Mesothelial cell of epicardium (in vitro differentiated cells): ENCODE measurements at regions not wholly inside any gene's neighbourhood (a gene's known extent, or its start where the extent isn't known, plus 50 kb on each side); places are given as distances from the start of the nearest gene placed in this dataset.

Source experiments
- DNase-seq, 2 experiments: peaks; one replicate each; pipeline ENCODE4 v3.0.0; 2021; ENCODE audit warnings: low spot score in 2 of 2; ENCODE audit not compliant: unreplicated experiment in 2 of 2
- H3K27ac Mint-ChIP-seq: 2 replicates; pipeline ENCODE4 v1.8.0; 2021; ENCODE audit warnings: mixed read lengths
- H3K27me3 Mint-ChIP-seq: 2 replicates; pipeline ENCODE4 v1.8.0; 2021; ENCODE audit warnings: low read depth, mixed read lengths
- H3K36me3 Mint-ChIP-seq: 2 replicates; pipeline ENCODE4 v1.8.0; 2021; ENCODE audit warnings: mixed read lengths
- H3K4me1 Mint-ChIP-seq: 2 replicates; pipeline ENCODE4 v1.8.0; 2021; ENCODE audit warnings: mixed read lengths
- H3K4me3 Mint-ChIP-seq: 2 replicates; pipeline ENCODE4 v1.8.0; 2021; ENCODE audit warnings: mild to moderate bottlenecking, moderate library complexity, mixed read lengths
- H3K9me3 Mint-ChIP-seq: 2 replicates; pipeline ENCODE4 v1.8.0; 2021; ENCODE audit warnings: mixed read lengths
- CTCF ChIP-seq: fragments of 200-600 bp; sonication (generic); IDR thresholded peaks from one replicate; pipeline ENCODE4 v1.5.0; 2021; ENCODE audit warnings: antibody characterized with exemption; ENCODE audit not compliant: unreplicated experiment

GRCh38 chr17:55634702-55635101 lies 88.0 kb downstream of the TMEM100 start:
- H3K36me3 Mint-ChIP-seq: no peaks in the 10 kb centered on the region
- no peak for DNase-seq
- H3K4me3 Mint-ChIP-seq: no peak overlapping the region
- H3K27ac Mint-ChIP-seq: no peak overlapping the region
- peaks cover 12% of the 10 kb centered on the region for H3K4me1 Mint-ChIP-seq
- H3K9me3 Mint-ChIP-seq: no peaks in the 10 kb centered on the region
- no peak for TF ChIP-seq CTCF
- no peaks in the 10 kb centered on the region for H3K27me3 Mint-ChIP-seq

- TF ChIP-seq CTCF: no peak
- H3K27ac Mint-ChIP-seq: no peak overlapping the region
- H3K27me3 Mint-ChIP-seq: no peaks in the 10 kb centered on the region
- DNase-seq: no peak
- no peaks in the 10 kb centered on the region for H3K36me3 Mint-ChIP-seq
- H3K9me3 Mint-ChIP-seq: peaks cover 3% of the 10 kb centered on the region
- H3K4me3 Mint-ChIP-seq: no peak overlapping the region
- H3K4me1 Mint-ChIP-seq: peaks cover 12% of the 10 kb centered on the region
Measured at GRCh38 chr17:55632893-55633292, 89.8 kb downstream of the TMEM100 start.

- Mint-ChIP-seq H3K9me3 (peaks cover 4% of the 10 kb centered on the region), H3K36me3 (no peaks in the 10 kb centered on the region), H3K4me1 (peaks cover 12% of the 10 kb centered on the region), H3K4me3 (no peak overlapping the region), H3K27me3 (no peaks in the 10 kb centered on the region), H3K27ac (no peak overlapping the region)
- TF ChIP-seq CTCF: no peak
- DNase-seq: no peak
Measured at GRCh38 chr17:55632236-55632635, 90.4 kb downstream of the TMEM100 start.

GRCh38 chr17:55629995-55630394 lies 92.7 kb downstream of the TMEM100 start:
- no peaks in the 10 kb centered on the region for H3K36me3 Mint-ChIP-seq
- H3K27ac Mint-ChIP-seq: no peak overlapping the region
- peaks cover 8% of the 10 kb centered on the region for H3K4me1 Mint-ChIP-seq
- H3K27me3 Mint-ChIP-seq: no peaks in the 10 kb centered on the region
- no peak for DNase-seq
- peaks cover 7% of the 10 kb centered on the region for H3K9me3 Mint-ChIP-seq
- no peak overlapping the region for H3K4me3 Mint-ChIP-seq
- TF ChIP-seq CTCF: no peak

GRCh38 chr17:55625521-55625920 lies 97.1 kb downstream of the TMEM100 start:
- H3K9me3 Mint-ChIP-seq: peaks cover 7% of the 10 kb centered on the region
- DNase-seq: no peak
- TF ChIP-seq CTCF: no peak
- H3K36me3 Mint-ChIP-seq: no peaks in the 10 kb centered on the region
- peaks cover 3% of the 10 kb centered on the region for H3K27me3 Mint-ChIP-seq
- H3K4me3 Mint-ChIP-seq: no peak overlapping the region
- H3K4me1 Mint-ChIP-seq: peaks cover 3% of the 10 kb centered on the region
- H3K27ac Mint-ChIP-seq: no peak overlapping the region

GRCh38 chr17:55624772-55625433 lies 97.8 kb downstream of the TMEM100 start:
- no peak overlapping the region for H3K27ac Mint-ChIP-seq
- H3K9me3 Mint-ChIP-seq: peaks cover 7% of the 10 kb centered on the region
- no peak for DNase-seq
- H3K27me3 Mint-ChIP-seq: peaks cover 3% of the 10 kb centered on the region
- TF ChIP-seq CTCF: no peak
- H3K4me1 Mint-ChIP-seq: peaks cover 3% of the 10 kb centered on the region
- H3K36me3 Mint-ChIP-seq: no peaks in the 10 kb centered on the region
- no peak overlapping the region for H3K4me3 Mint-ChIP-seq
